ENCODE measurements at regions not wholly inside any gene's neighbourhood (a gene's known extent, or its start where the extent isn't known, plus 50 kb on each side); places are given as distances from the start of the nearest gene placed in this dataset.

DNA sequence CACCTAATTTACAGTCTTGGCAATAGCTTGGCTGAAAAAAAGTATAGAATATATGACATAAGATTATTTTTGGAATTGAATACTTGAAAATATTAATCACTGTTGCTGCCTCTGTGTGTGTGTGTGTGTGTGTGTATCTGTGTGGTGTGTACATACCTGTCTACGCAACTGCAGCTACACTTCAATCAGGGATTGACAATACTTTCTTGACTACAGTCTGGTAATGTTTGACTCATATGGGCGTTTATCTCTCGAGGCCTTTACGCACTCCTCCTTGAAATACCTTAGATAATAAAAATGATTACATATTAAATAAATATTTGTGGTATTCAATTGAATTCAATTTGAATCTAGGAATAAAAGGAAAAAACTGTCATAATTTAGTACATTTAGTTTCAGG lies 565.2 kb downstream of the PCDH18 start:
- TF ChIP-seq, protein P1, sequence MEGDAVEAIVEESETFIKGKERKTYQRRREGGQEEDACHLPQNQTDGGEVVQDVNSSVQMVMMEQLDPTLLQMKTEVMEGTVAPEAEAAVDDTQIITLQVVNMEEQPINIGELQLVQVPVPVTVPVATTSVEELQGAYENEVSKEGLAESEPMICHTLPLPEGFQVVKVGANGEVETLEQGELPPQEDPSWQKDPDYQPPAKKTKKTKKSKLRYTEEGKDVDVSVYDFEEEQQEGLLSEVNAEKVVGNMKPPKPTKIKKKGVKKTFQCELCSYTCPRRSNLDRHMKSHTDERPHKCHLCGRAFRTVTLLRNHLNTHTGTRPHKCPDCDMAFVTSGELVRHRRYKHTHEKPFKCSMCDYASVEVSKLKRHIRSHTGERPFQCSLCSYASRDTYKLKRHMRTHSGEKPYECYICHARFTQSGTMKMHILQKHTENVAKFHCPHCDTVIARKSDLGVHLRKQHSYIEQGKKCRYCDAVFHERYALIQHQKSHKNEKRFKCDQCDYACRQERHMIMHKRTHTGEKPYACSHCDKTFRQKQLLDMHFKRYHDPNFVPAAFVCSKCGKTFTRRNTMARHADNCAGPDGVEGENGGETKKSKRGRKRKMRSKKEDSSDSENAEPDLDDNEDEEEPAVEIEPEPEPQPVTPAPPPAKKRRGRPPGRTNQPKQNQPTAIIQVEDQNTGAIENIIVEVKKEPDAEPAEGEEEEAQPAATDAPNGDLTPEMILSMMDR (IDR thresholded peaks at IDR 0.05), result no peak
- TF ChIP-seq EZH2phosphoT487 (IDR thresholded peaks at IDR 0.05) (no peak), EZH2 (IDR thresholded peaks at IDR 0.05) (no peak)
